Kidney epithelial cell (primary cell): ENCODE measurements at regions not wholly inside any gene's neighbourhood (a gene's known extent, or its start where the extent isn't known, plus 50 kb on each side); places are given as distances from the start of the nearest gene placed in this dataset.

Source experiments
- DNase-seq: peaks from one replicate; pipeline ENCODE4 v3.0.0-alpha.2; 2010; ENCODE audit warnings: low read depth
- H3K27me3 ChIP-seq: 2 replicates; pipeline ENCODE4 v1.6.0; 2011; ENCODE audit warnings: low read length; ENCODE audit not compliant: control insufficient read depth, insufficient read depth
- H3K36me3 ChIP-seq: 2 replicates; pipeline ENCODE4 v1.5.1; 2011; ENCODE audit warnings: low read length; ENCODE audit not compliant: control insufficient read depth, insufficient read depth
- H3K4me3 ChIP-seq: 2 replicates; pipeline ENCODE4 v1.5.1; 2011; ENCODE audit warnings: low read depth, mild to moderate bottlenecking, control low read depth, low read length
- TF ChIP-seq, protein P1 (sequence below): IDR thresholded peaks from 2 replicates; pipeline ENCODE4 v1.5.1; 2011; ENCODE audit warnings: mild to moderate bottlenecking, moderate library complexity, low read length, control low read depth, inconsistent platforms; ENCODE audit not compliant: insufficient read depth, poor library complexity, severe bottlenecking

DNA sequence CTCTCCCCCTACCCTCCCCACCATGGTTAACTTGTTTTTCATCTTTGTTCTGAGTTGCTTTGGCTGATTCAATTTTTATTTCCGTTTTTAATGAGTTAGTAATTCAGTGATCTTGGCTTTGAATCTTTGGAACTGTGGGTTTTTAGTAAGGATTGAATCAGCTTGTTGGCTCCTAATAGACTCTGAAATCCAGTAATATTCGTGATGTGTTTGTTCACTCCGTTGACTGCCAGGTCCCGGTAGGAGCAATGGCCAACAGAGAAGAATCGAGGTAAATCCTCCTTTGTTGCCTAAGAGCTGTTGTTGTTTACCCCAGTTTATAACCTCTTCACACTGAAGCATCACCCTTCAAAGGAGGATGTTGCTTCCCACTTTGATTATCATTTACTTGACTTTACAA lies 92.7 kb downstream of the PCSK1 start:
- DNase-seq, result no peak
- no peaks in the 10 kb centered on the region for H3K27me3 ChIP-seq
- H3K36me3 ChIP-seq, result no peaks in the 10 kb centered on the region
- TF ChIP-seq, protein P1, sequence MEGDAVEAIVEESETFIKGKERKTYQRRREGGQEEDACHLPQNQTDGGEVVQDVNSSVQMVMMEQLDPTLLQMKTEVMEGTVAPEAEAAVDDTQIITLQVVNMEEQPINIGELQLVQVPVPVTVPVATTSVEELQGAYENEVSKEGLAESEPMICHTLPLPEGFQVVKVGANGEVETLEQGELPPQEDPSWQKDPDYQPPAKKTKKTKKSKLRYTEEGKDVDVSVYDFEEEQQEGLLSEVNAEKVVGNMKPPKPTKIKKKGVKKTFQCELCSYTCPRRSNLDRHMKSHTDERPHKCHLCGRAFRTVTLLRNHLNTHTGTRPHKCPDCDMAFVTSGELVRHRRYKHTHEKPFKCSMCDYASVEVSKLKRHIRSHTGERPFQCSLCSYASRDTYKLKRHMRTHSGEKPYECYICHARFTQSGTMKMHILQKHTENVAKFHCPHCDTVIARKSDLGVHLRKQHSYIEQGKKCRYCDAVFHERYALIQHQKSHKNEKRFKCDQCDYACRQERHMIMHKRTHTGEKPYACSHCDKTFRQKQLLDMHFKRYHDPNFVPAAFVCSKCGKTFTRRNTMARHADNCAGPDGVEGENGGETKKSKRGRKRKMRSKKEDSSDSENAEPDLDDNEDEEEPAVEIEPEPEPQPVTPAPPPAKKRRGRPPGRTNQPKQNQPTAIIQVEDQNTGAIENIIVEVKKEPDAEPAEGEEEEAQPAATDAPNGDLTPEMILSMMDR, result no peak
- H3K4me3 ChIP-seq, result no peak overlapping the region

- Histone ChIP-seq H3K27me3 (no peaks in the 10 kb centered on the region), H3K4me3 (no peak overlapping the region), H3K36me3 (no peaks in the 10 kb centered on the region)
- DNase-seq, result no peak
- TF ChIP-seq, protein P1, result no peak
Measured at GRCh38 chr5:96339862-96340261, 93.2 kb downstream of the PCSK1 start.

GRCh38 chr5:96338624-96339415 lies 94.2 kb downstream of the PCSK1 start:
- DNase-seq, result no peak

GRCh38 chr5:96338091-96338490 lies 95.0 kb downstream of the PCSK1 start:
- DNase-seq, result no peak
- Histone ChIP-seq H3K36me3 (no peaks in the 10 kb centered on the region), H3K4me3 (no peak overlapping the region), H3K27me3 (no peaks in the 10 kb centered on the region)
- TF ChIP-seq, protein P1, result no peak

More at GRCh38 chr5:96338624-96339415, 94.2 kb downstream of the PCSK1 start:
- Histone ChIP-seq H3K27me3 (no peaks in the 10 kb centered on the region), H3K4me3 (no peak overlapping the region), H3K36me3 (no peaks in the 10 kb centered on the region)
- TF ChIP-seq, protein P1, result no peak

GRCh38 chr5:96337048-96337781 lies 95.8 kb downstream of the PCSK1 start:
- Histone ChIP-seq H3K4me3 (no peak overlapping the region), H3K36me3 (no peaks in the 10 kb centered on the region), H3K27me3 (no peaks in the 10 kb centered on the region)
- DNase-seq, result no peak
- TF ChIP-seq, protein P1, result no peak
